Hepatocyte (in vitro differentiated cells): ENCODE measurements at regions not wholly inside any gene's neighbourhood (a gene's known extent, or its start where the extent isn't known, plus 50 kb on each side); places are given as distances from the start of the nearest gene placed in this dataset.
A peak's percentile ranks its signal among the peaks of the same experiment; 100 is the strongest.

Experiments
- DNase-seq: peaks from one replicate; pipeline ENCODE4 v3.0.0-alpha.2; 2016; ENCODE audit warnings: low spot score
- H2AFZ ChIP-seq: fragments of 200-600 bp; sonication (generic); 2 replicates; pipeline ENCODE4 v1.6.0; 2016; ENCODE audit warnings: antibody characterized with exemption, mild to moderate bottlenecking
- H3K27ac ChIP-seq: fragments of 200-600 bp; sonication (generic); 2 replicates; pipeline ENCODE4 v1.5.1; 2016; ENCODE audit warnings: mild to moderate bottlenecking
- H3K27me3 ChIP-seq: fragments of 200-600 bp; sonication (generic); 2 replicates; pipeline ENCODE4 v1.6.1; 2016
- H3K36me3 ChIP-seq: fragments of 200-600 bp; sonication (generic); replicated peaks from 2 replicates; pipeline ENCODE4 v1.5.1; 2016; ENCODE audit warnings: low read depth; ENCODE audit not compliant: insufficient read depth
- H3K4me1 ChIP-seq: fragments of 200-600 bp; sonication (generic); 2 replicates; pipeline ENCODE4 v1.5.1; 2016; ENCODE audit warnings: mild to moderate bottlenecking, moderate library complexity; ENCODE audit not compliant: insufficient read depth
- H3K4me2 ChIP-seq: fragments of 200-600 bp; sonication (generic); 2 replicates; pipeline ENCODE4 v1.6.0; 2016
- H3K4me3 ChIP-seq: fragments of 200-600 bp; sonication (generic); 2 replicates; pipeline ENCODE4 v1.5.1; 2016; ENCODE audit warnings: mild to moderate bottlenecking
- H3K79me2 ChIP-seq: fragments of 200-600 bp; sonication (generic); 2 replicates; pipeline ENCODE4 v1.6.0; 2017; ENCODE audit warnings: mild to moderate bottlenecking
- H3K9me2 ChIP-seq: fragments of 200-600 bp; sonication (generic); replicated peaks from 2 replicates; pipeline ENCODE4 v1.6.0; 2017; ENCODE audit warnings: mild to moderate bottlenecking; ENCODE audit not compliant: insufficient read depth
- H3K9me3 ChIP-seq: fragments of 200-600 bp; sonication (generic); 2 replicates; pipeline ENCODE4 v1.5.1; 2016; ENCODE audit warnings: low read depth, mild to moderate bottlenecking
- H4K20me1 ChIP-seq: fragments of 200-600 bp; sonication (generic); 2 replicates; pipeline ENCODE4 v1.6.0; 2016; ENCODE audit warnings: mild to moderate bottlenecking; ENCODE audit not compliant: insufficient read depth, poor library complexity, severe bottlenecking
- CTCF ChIP-seq: fragments of 200-600 bp; sonication (generic); IDR thresholded peaks from 2 replicates; pipeline ENCODE4 v1.5.1; 2016; ENCODE audit warnings: antibody characterized with exemption, mild to moderate bottlenecking; ENCODE audit not compliant: poor library complexity
- EZH2 ChIP-seq: fragments of 200-600 bp; sonication (generic); IDR thresholded peaks from 2 replicates; pipeline ENCODE4 v1.6.1; 2016; ENCODE audit warnings: antibody characterized with exemption, mild to moderate bottlenecking, borderline replicate concordance
- EZH2phosphoT487 ChIP-seq: fragments of 200-600 bp; sonication (generic); IDR thresholded peaks from one replicate; pipeline ENCODE4 v1.6.1; 2018; ENCODE audit warnings: antibody characterized with exemption, mild to moderate bottlenecking, low read depth, moderate library complexity; ENCODE audit not compliant: unreplicated experiment, severe bottlenecking
- WGBS: methylation state at CpG from one replicate; pipeline ENCODE4 v1.1.6; 2016; ENCODE audit warnings: low lambda C conversion rate; ENCODE audit errors: missing lambda C conversion rate; 5-methylcytosine and 5-hydroxymethylcytosine counted together

- Histone ChIP-seq H3K79me2 (no peaks in the 10 kb centered on the region), H3K4me2 (no peak overlapping the region), H2AFZ (no peak overlapping the region), H3K27ac (no peak overlapping the region), H3K9me2 (no peaks in the 10 kb centered on the region), H3K9me3 (no peaks in the 10 kb centered on the region), H3K27me3 (no peaks in the 10 kb centered on the region), H3K36me3 (no peaks in the 10 kb centered on the region), H3K4me3 (no peak overlapping the region), H4K20me1 (no peaks in the 10 kb centered on the region), H3K4me1 (no peaks in the 10 kb centered on the region)
- TF ChIP-seq CTCF: no peak
- DNase-seq: no peak
Measured at GRCh38 chr9:118209343-118209742, 505.1 kb downstream of the TLR4 start.

GRCh38 chr9:118215549-118215948 lies 511.3 kb downstream of the TLR4 start:
- Histone ChIP-seq H3K36me3 (no peaks in the 10 kb centered on the region), H3K27ac (no peak overlapping the region), H2AFZ (no peak overlapping the region), H3K27me3 (no peaks in the 10 kb centered on the region), H3K9me2 (no peaks in the 10 kb centered on the region), H3K79me2 (no peaks in the 10 kb centered on the region), H3K4me1 (no peaks in the 10 kb centered on the region), H3K9me3 (no peaks in the 10 kb centered on the region), H3K4me3 (no peak overlapping the region), H3K4me2 (no peak overlapping the region), H4K20me1 (no peaks in the 10 kb centered on the region)
- WGBS: 41% methylated on average over 1 of the region's 1 CpG
- peak; percentile 30 for DNase-seq
- TF ChIP-seq CTCF (peak; percentile 25), EZH2phosphoT487 (no peak)

GRCh38 chr9:118222375-118222774 lies 518.2 kb downstream of the TLR4 start:
- no peak overlapping the region for H2AFZ ChIP-seq

More at GRCh38 chr9:118222375-118222774, 518.2 kb downstream of the TLR4 start:
- Histone ChIP-seq H3K4me3 (no peak overlapping the region), H3K27me3 (no peaks in the 10 kb centered on the region), H3K79me2 (no peaks in the 10 kb centered on the region), H4K20me1 (no peaks in the 10 kb centered on the region), H3K9me3 (no peaks in the 10 kb centered on the region), H3K27ac (no peak overlapping the region), H3K4me2 (no peak overlapping the region), H3K4me1 (no peaks in the 10 kb centered on the region), H3K9me2 (no peaks in the 10 kb centered on the region), H3K36me3 (no peaks in the 10 kb centered on the region)
- peak; percentile 20 for DNase-seq
- no peak for TF ChIP-seq EZH2
- TF ChIP-seq CTCF: no peak
- WGBS: 67% methylated on average over 3 of the region's 3 CpGs
